NB4 (cell line): ENCODE measurements at regions not wholly inside any gene's neighbourhood (a gene's known extent, or its start where the extent isn't known, plus 50 kb on each side); places are given as distances from the start of the nearest gene placed in this dataset.

Source experiments
- DNase-seq: peaks from one replicate; pipeline ENCODE4 v3.0.0; 2010; ENCODE audit warnings: low read depth
- H3K4me3 ChIP-seq: one replicate; pipeline ENCODE4 v1.5.1; 2011; ENCODE audit warnings: mild to moderate bottlenecking, low read depth, low read length, moderate library complexity
- CTCF ChIP-seq: IDR thresholded peaks from one replicate; pipeline ENCODE4 v1.5.1; 2012; ENCODE audit warnings: low read depth, low read length
- MYC ChIP-seq: IDR thresholded peaks from 2 replicates; pipeline ENCODE4 v1.6.1; 2011; ENCODE audit warnings: low read depth, low read length
- POLR2A ChIP-seq: IDR thresholded peaks from 2 replicates; pipeline ENCODE4 v1.6.1; 2011; ENCODE audit warnings: mild to moderate bottlenecking; ENCODE audit not compliant: insufficient read length; ENCODE audit errors: extremely low read depth
- TF ChIP-seq, protein P1 (sequence below): IDR thresholded peaks from 2 replicates; pipeline ENCODE4 v1.6.1; 2011; ENCODE audit warnings: low read depth, low read length

- no peak overlapping the region for H3K4me3 ChIP-seq
- DNase-seq, result no peak
- TF ChIP-seq CTCF (no peak), MYC (no peak), POLR2A (no peak)
- TF ChIP-seq, protein P1, sequence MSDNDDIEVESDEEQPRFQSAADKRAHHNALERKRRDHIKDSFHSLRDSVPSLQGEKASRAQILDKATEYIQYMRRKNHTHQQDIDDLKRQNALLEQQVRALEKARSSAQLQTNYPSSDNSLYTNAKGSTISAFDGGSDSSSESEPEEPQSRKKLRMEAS, result no peak
Measured at GRCh38 chr3:168191856-168192255, 96.1 kb upstream of the GOLIM4 start.

DNA sequence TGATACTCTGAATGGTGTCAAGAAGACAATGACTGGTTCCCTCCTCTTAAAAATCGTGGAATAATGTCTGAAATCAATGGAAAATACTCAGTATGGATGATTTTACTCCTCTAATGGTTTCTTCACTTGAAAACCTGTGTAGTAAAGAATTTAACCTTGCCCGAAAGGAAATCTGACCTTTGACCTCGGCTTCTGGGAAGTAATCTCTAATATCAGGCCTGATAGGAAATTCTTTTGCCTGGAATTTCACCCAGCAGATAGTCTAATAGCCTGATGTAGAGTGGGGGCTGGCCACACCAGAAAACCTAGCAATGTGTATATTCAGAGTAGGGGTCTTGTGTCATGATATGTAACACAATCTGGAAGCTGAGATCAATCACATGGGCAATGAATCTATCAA lies 91.5 kb upstream of the GOLIM4 start:
- H3K4me3 ChIP-seq, result no peak overlapping the region

GRCh38 chr3:168186293-168186983 lies 90.7 kb upstream of the GOLIM4 start:
- DNase-seq, result no peak
- no peak for TF ChIP-seq CTCF
- TF ChIP-seq MYC, result no peak
- no peak for TF ChIP-seq POLR2A
- TF ChIP-seq, protein P1, result no peak

More for the DNA sequence above, 91.5 kb upstream of the GOLIM4 start:
- no peak for DNase-seq
- TF ChIP-seq POLR2A (no peak), CTCF (no peak)

DNA sequence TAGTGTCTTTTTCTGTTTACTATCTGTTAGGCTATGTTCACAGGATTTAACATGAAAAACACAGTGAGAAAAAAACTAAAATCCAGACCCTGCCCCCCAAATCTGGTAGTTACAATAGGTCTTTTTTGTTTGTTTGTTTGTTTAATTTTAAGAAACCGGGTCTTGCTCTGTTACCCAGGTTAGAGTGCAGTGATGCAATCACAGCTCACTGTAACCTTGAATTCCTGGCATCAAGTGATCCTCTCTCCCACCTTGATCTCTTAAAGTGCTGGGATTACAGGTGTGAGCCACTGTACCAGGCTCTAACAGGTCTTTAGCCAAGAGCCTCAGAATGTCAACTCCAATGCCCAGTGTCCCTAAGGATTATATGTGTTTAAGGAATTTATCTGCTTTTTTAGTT lies 88.0 kb upstream of the GOLIM4 start:
- no peak for DNase-seq
- TF ChIP-seq MYC (no peak), CTCF (no peak), POLR2A (no peak)
- TF ChIP-seq, protein P1, result no peak
- H3K4me3 ChIP-seq, result no peak overlapping the region

More at GRCh38 chr3:168186293-168186983, 90.7 kb upstream of the GOLIM4 start:
- H3K4me3 ChIP-seq, result no peak overlapping the region

- TF ChIP-seq MYC (no peak), CTCF (no peak), POLR2A (no peak)
- TF ChIP-seq, protein P1, result no peak
- no peak overlapping the region for H3K4me3 ChIP-seq
- no peak for DNase-seq
Measured at GRCh38 chr3:168168743-168169142, 73.0 kb upstream of the GOLIM4 start.
